NCI-H748 treated with DMSO at 0.1 percent for 48 hours (cell line): ENCODE measurements at regions not wholly inside any gene's neighbourhood (a gene's known extent, or its start where the extent isn't known, plus 50 kb on each side); places are given as distances from the start of the nearest gene placed in this dataset.
"Not testable (repeated sequence)": the region's sequence is repeated elsewhere in the genome, so short reads cannot be mapped to it uniquely, and the experiment has no call there.

Experiments
- DNase-seq: peaks from one replicate; lab custom pipeline; 2025; lab: John Stamatoyannopoulos, UW

GRCh38 chr17:53335443-53335842, 487.3 kb upstream of the KIF2B start:
- DNase-seq, result no peak

- no peak for DNase-seq
Measured at GRCh38 chr17:53330756-53331155, 492.0 kb upstream of the KIF2B start.

- no peak for DNase-seq
Measured at GRCh38 chr17:53321651-53322050, 501.1 kb upstream of the KIF2B start.

- no peak for DNase-seq
Measured at GRCh38 chr17:53319947-53320346, 502.8 kb upstream of the KIF2B start.

- DNase-seq, result no peak
Measured at GRCh38 chr17:53316988-53317387, 505.7 kb upstream of the KIF2B start.

GRCh38 chr17:53316073-53316472, 506.7 kb upstream of the KIF2B start:
- DNase-seq, result no peak

- DNase-seq, result no peak
Measured at GRCh38 chr17:53314521-53314920, 508.2 kb upstream of the KIF2B start.

- no peak for DNase-seq
Measured at GRCh38 chr17:53313746-53314145, 509.0 kb upstream of the KIF2B start.

- no peak for DNase-seq
Measured at GRCh38 chr17:53278466-53278865, 544.3 kb upstream of the KIF2B start.

GRCh38 chr17:53273126-53273525, 549.6 kb upstream of the KIF2B start:
- no peak for DNase-seq

- no peak for DNase-seq
Measured at GRCh38 chr17:53270936-53271335, 551.8 kb upstream of the KIF2B start.

- no peak for DNase-seq
Measured at GRCh38 chr17:53264730-53265129, 558.0 kb upstream of the KIF2B start.

- no peak for DNase-seq
Measured at GRCh38 chr17:53253956-53254597, 568.6 kb upstream of the KIF2B start.

GRCh38 chr17:53249036-53249435, 573.7 kb upstream of the KIF2B start:
- no peak for DNase-seq

GRCh38 chr17:53234138-53234537, 588.6 kb upstream of the KIF2B start:
- no peak for DNase-seq

GRCh38 chr17:53227514-53227913, 595.2 kb upstream of the KIF2B start:
- no peak for DNase-seq

- no peak for DNase-seq
Measured at GRCh38 chr17:53227111-53227510, 595.6 kb upstream of the KIF2B start.

GRCh38 chr17:53219821-53220220, 602.9 kb upstream of the KIF2B start:
- DNase-seq, result no peak

- no peak for DNase-seq
Measured at GRCh38 chr17:53218723-53219122, 604.0 kb upstream of the KIF2B start.

GRCh38 chr17:53217311-53217710, 605.4 kb upstream of the KIF2B start:
- no peak for DNase-seq

- not testable (repeated sequence) for DNase-seq
Measured at GRCh38 chr17:53208935-53209334, 613.8 kb upstream of the KIF2B start.

- no peak for DNase-seq
Measured at GRCh38 chr17:53193044-53193443, 629.7 kb upstream of the KIF2B start.

GRCh38 chr17:53191878-53192277, 630.8 kb upstream of the KIF2B start:
- no peak for DNase-seq

GRCh38 chr17:53186001-53186400, 636.7 kb upstream of the KIF2B start:
- no peak for DNase-seq

GRCh38 chr17:53176629-53177028, 646.1 kb upstream of the KIF2B start:
- no peak for DNase-seq
